ENCODE measurements at regions not wholly inside any gene's neighbourhood (a gene's known extent, or its start where the extent isn't known, plus 50 kb on each side); places are given as distances from the start of the nearest gene placed in this dataset.

DNA sequence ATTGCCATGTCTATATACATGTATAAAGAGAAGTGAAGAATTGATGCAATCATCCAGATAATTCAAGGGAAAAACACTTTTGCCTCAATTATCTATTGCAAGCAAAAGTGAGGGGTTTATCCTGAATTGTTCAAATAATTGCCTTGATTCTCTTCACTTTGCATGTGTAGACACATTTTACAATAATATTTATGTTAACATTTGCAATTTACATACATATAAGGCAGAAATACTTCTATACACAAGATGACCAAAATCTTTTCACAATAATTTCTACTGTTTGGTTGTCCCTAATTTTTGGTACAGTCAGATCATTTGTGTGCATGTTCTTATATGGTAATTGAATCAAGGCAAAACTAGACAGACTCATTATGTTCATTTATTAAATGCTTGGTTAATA is 285.3 kb upstream of the TMEM161B start (continued):
- TF ChIP-seq, protein P1, sequence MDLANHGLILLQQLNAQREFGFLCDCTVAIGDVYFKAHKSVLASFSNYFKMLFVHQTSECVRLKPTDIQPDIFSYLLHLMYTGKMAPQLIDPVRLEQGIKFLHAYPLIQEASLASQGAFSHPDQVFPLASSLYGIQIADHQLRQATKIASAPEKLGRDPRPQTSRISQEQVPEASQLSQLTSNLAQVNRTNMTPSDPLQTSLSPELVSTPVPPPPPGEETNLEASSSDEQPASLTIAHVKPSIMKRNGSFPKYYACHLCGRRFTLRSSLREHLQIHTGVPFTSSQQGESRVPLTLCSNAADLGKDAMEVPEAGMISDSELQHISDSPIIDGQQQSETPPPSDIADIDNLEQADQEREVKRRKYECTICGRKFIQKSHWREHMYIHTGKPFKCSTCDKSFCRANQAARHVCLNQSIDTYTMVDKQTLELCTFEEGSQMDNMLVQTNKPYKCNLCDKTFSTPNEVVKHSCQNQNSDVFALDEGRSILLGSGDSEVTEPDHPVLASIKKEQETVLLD (CRISPR knock-in tag; IDR thresholded peaks at IDR 0.05; ENCODE audit: low read depth) = no peak
- no peak for TF ChIP-seq CHD4 (IDR thresholded peaks at IDR 0.05; ENCODE audit: borderline replicate concordance, low read length)

DNA sequence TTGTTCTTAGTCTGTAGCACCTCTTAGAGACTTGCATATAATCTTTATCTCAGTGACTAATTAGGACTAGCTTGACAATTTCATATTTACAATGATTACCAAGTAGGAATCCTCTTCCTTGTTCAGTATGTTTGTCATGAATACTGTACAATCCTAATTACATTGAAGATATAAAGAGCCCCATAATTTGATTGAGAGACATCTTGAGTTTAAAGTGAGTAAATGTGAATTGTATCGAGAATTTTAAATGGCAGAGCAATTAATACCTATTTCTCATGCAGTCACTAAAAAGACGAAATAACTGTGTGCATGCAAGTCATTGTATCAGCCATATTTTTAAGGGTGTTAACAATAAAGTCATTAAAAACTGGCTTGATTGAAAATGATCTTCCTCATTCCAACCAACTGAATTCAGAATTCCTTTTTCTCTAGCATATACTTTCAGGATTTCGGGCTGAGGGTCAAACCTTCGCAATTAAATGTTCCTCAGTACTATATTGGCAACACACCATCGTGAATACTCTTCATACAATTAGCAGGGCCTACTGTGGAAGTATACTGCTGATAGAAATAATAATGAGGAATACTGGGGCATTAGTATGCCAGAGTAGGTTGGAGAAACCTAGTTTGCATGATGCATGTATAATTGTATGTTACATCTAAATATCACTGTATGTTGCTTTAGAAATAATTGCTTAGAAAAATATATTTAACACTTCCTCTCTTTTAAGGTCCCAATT is 284.7 kb upstream of the TMEM161B start:
- 8% methylated on average over 5 of the region's 5 CpGs for WGBS (ENCODE audit: low lambda C conversion rate)
- Histone ChIP-seq H3K4me1 (ENCODE audit: insufficient read depth, low read length) (no peaks in the 10 kb centered on the region), H3K9me3 (ENCODE audit: low read length) (no peaks in the 10 kb centered on the region), H3K27me3 (ENCODE audit: control insufficient read depth in 1 of 2, insufficient read depth in 2 of 2, low read length in 2 of 2) (no peaks in the 10 kb centered on the region), H4K20me1 (ENCODE audit: insufficient read depth, low read length) (no peaks in the 10 kb centered on the region), H3K4me2 (ENCODE audit: low read depth, low read length) (no peak overlapping the region), H2AFZ (ENCODE audit: low read length) (no peak overlapping the region), H3K27ac (ENCODE audit: extremely low read length, insufficient read depth, low read length) (no peak overlapping the region), H3K36me3 (replicated peaks in 1 of 2; ENCODE audit: control insufficient read depth in 1 of 2, insufficient read depth in 2 of 2, low read length in 2 of 2) (no peaks in the 10 kb centered on the region), H3K4me3 (replicated peaks in 1 of 3; ENCODE audit: insufficient read depth in 1 of 3, low read depth in 2 of 3, low read length in 3 of 3) (no peak overlapping the region), H3K79me2 (ENCODE audit: insufficient read depth, low read length) (no peaks in the 10 kb centered on the region), H3K9ac (ENCODE audit: insufficient read depth, low read depth, low read length) (no peak overlapping the region)
- no peak for FAIRE-seq
- in situ Hi-C loops (cut with HindIII; ENCODE audit: extremely low pct_ligation_motif_present, low pct_unique_long_range_greater_than_20kb) = no loop called here
- intact Hi-C loops (cut with micrococcal nuclease; ENCODE audit: unreplicated experiment) = no loop called here
- TF ChIP-seq KDM4B (CRISPR knock-in tag; IDR thresholded peaks at IDR 0.05) = no peak
- no peak for TF ChIP-seq CBX5 (CRISPR knock-in tag; IDR thresholded peaks at IDR 0.05; ENCODE audit: borderline replicate concordance)
- TF ChIP-seq, protein P2, sequence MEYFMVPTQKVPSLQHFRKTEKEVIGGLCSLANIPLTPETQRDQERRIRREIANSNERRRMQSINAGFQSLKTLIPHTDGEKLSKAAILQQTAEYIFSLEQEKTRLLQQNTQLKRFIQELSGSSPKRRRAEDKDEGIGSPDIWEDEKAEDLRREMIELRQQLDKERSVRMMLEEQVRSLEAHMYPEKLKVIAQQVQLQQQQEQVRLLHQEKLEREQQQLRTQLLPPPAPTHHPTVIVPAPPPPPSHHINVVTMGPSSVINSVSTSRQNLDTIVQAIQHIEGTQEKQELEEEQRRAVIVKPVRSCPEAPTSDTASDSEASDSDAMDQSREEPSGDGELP (IDR thresholded peaks at IDR 0.05; ENCODE audit: borderline replicate concordance, low read depth) = no peak
- no peak for TF ChIP-seq TARDBP (CRISPR knock-in tag; IDR thresholded peaks at IDR 0.05)
- no peak for TF ChIP-seq NFE2L2 (IDR thresholded peaks at IDR 0.05; ENCODE audit: low read length)
- TF ChIP-seq KMT2A (CRISPR knock-in tag; IDR thresholded peaks at IDR 0.05) = no peak
- TF ChIP-seq, protein P3, sequence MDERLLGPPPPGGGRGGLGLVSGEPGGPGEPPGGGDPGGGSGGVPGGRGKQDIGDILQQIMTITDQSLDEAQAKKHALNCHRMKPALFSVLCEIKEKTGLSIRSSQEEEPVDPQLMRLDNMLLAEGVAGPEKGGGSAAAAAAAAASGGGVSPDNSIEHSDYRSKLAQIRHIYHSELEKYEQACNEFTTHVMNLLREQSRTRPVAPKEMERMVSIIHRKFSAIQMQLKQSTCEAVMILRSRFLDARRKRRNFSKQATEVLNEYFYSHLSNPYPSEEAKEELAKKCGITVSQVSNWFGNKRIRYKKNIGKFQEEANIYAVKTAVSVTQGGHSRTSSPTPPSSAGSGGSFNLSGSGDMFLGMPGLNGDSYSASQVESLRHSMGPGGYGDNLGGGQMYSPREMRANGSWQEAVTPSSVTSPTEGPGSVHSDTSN (CRISPR knock-in tag; IDR thresholded peaks at IDR 0.05) = no peak
- TF ChIP-seq EED (CRISPR knock-in tag; IDR thresholded peaks at IDR 0.05) = no peak
- TF ChIP-seq MXI1 (IDR thresholded peaks at IDR 0.05; ENCODE audit: borderline replicate concordance, low read depth, low read length) = no peak
- no peak for TF ChIP-seq MBNL3 (CRISPR knock-in tag; conservative IDR thresholded peaks at IDR 0.05)
- TF ChIP-seq, protein P4, sequence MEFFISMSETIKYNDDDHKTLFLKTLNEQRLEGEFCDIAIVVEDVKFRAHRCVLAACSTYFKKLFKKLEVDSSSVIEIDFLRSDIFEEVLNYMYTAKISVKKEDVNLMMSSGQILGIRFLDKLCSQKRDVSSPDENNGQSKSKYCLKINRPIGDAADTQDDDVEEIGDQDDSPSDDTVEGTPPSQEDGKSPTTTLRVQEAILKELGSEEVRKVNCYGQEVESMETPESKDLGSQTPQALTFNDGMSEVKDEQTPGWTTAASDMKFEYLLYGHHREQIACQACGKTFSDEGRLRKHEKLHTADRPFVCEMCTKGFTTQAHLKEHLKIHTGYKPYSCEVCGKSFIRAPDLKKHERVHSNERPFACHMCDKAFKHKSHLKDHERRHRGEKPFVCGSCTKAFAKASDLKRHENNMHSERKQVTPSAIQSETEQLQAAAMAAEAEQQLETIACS (CRISPR knock-in tag; IDR thresholded peaks at IDR 0.05) = no peak
- no peak for TF ChIP-seq ZNF562 (CRISPR knock-in tag; IDR thresholded peaks at IDR 0.05; ENCODE audit: borderline replicate concordance)
- no peak for TF ChIP-seq ZNF230 (CRISPR knock-in tag; IDR thresholded peaks at IDR 0.05)
- TF ChIP-seq ZNF616 (CRISPR knock-in tag; IDR thresholded peaks at IDR 0.05; ENCODE audit: low read depth) = no peak
- no peak for TF ChIP-seq ZNF776 (CRISPR knock-in tag; IDR thresholded peaks at IDR 0.05)
- TF ChIP-seq POGZ (CRISPR knock-in tag; IDR thresholded peaks at IDR 0.05) = no peak
- TF ChIP-seq ZC3H13 (CRISPR knock-in tag; IDR thresholded peaks at IDR 0.05) = no peak
- POLR2A ChIA-PET = no interaction called here
- DNase-seq (ENCODE audit: low spot score) = no peak
- BruUV-seq (replicated peaks) = no TSS peak
- no peak for ATAC-seq
- CTCF ChIA-PET (ENCODE audit: low intra/inter-chr PET ratio, low total read pairs) = no interaction called here
